ENCODE measurements at regions not wholly inside any gene's neighbourhood (a gene's known extent, or its start where the extent isn't known, plus 50 kb on each side); places are given as distances from the start of the nearest gene placed in this dataset.
A peak's percentile ranks its signal among the peaks of the same experiment; 100 is the strongest.

DNA sequence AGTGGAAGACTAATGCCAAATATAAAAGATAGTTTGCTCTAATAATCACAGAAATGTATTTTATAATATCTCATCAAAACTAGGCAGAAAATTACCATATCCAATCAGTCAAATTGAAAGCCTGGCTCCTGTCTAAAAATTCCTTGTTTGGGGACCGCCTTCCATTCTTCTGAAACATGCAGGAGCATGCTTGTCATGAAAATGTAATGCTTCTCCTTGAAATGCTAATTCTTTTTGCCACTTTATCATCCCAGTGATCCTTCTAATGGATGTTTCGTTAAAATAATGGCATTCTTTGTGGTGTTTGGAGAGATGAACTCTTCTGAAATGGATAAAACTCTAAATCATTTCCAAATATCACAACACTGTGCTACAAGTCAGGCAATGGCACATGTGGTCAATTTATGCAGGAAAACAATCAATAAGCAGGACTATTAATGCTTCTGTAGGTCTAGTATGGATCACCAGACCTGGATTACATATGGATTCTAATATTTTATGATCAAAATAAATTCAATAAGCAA is 1039.1 kb upstream of the NXPH2 start:
- DNase-seq = no peak

DNA sequence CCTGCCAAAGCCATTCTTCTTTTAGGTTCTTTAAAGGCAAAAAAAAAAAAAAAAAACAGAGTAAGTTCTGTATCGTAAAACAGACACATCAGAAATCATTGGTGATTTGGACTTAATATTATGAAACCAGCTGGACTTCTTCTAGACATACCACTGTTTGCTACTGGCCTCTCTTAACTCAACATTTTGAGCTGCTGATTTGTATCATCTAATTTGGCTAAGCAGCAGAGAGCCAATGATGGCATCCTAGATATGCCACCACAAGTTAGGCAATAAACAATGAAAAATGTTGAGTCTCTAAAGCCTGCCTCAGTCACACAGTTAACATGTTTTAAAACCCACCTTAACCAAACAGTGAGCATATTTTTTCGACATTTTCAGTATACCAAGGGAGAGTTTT is 1034.3 kb upstream of the NXPH2 start:
- no peak for DNase-seq

DNA sequence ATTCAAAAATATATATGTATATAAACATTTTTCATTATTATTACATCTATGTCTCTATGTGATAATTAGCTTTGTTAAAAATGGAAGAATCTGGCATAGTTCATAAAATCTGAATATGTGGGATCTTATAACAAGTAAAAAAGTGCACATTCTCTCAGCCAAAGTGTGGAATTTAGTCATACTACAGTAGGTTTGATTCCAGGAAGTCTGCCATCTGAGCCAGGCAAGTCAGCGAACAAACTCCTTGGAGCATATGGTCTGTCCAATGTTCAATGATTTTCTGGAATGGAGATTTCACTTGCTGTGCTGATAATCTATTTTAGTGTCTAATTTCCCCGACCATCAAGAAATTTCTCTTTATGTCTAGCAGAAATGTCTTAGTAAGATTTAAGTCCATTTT is 1033.2 kb upstream of the NXPH2 start:
- peak in 1 of 2 donors; percentile 40 for DNase-seq

DNA sequence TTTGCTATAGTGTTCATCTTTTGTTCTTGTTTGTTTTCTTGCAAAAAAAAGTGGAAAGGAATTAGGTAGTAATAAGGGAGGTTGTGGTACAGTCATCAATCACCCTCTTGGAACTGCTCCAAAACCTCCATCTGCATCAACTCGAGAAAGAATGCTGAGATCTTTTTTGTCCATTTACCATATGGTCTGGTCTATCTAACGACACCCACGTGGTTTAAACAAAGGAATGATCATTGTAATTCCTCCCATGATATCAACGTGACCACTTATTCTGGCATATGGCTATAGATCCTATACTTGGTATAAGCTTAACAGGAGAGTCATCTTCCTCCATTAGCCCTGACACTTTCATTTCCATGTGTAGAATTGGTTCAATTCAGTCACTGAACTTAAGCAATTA is 1025.3 kb upstream of the NXPH2 start:
- DNase-seq = no peak

DNA sequence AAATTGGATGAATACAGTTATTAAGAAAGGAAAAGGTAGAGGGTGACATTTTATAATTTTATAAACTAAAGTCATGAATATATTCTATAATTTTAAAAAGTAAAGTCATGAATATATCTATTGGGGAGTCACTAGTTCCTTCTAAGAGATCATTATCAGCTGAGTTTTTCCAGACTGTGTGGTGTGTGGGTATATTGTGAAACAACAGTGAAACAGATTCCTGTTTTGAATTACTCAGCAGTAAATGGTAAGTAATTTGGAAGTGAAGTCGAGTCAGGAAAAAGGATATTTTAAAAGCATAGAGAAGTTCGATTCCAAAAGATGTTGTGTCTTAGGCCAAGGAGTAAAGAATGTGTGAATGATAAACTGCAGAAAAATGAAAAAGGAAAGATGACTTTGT is 1018.2 kb upstream of the NXPH2 start:
- no peak for DNase-seq

DNA sequence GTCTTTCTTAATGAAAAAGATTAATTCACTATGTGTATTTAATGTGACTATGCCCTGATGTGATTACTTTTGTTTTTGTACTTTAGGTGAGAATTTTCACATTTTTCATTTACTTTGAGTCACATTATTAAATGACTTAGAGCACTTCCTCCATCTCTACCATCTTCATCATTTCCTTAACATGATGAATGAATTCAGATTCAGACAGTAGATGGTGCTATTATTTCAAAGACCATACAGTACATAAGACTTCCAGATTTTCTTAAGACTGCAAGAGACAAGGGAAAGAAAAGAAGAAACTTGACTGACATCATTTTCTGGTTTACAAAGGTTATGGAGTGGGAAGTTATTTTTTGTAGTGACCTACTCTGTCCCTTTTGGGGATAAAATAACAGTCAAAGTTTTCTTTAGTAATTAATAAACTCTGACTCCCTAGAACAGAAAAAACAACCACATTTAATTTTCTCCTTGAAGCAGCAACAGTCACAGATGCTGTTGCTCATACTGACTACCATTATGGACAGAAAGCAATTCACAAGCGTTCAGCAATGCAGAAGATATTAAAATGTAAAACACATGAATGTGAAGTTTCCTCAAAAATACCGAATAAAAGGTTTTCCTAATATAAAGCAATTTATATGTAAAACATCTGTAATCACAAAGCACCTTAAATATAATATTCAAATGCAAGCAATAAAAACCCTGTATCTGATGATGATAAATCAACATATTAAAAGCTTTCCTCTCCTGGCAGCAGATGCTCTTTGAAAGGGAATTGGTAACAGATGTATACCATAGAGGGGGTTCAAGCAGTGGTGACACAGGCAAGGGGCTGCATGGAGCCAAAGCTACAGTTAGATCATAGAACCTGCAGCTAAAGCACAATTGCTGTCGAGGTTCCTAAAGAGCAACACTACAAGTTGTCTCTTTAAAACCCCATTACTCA is 1010.9 kb upstream of the NXPH2 start:
- DNase-seq = peak in 1 of 2 donors; percentile 19

DNA sequence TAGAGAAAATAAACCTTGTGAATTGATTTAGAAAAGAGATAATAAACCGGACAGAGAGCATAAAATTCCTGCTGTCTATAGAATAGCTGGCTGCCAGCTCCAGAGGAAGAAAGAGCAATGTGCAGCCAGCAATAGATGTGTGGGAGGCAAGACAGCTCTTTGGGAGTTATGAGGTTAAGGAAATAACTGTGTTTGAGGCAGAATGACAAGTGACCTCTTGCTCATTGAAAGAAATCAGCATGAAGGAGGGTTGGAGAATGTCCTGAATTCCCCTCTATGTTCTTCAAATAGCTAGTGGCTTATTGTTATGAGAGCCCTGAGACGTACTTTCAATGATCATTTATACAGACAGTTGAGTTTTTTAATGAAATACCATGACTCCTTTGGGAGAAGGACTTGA is 1009.9 kb upstream of the NXPH2 start:
- no peak for DNase-seq

DNA sequence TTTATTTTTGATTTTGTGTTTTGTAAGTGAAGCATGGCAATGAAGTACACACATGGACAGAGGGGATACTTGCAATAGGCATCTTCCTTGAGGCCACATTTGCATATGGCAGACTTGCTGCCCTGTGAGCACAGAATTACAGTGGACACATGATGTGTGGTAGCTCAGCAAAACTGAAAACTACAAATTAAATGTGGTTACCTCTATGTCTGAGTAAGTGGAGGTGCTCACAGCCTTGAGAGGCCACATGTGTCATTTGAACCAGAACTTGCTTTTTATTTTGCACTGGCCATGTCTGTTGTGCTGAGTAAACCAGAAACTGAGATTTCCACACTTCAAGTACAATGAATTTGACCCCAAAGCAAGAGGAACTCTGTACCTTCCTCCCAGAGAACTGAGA is 998.5 kb upstream of the NXPH2 start:
- no peak for DNase-seq

DNA sequence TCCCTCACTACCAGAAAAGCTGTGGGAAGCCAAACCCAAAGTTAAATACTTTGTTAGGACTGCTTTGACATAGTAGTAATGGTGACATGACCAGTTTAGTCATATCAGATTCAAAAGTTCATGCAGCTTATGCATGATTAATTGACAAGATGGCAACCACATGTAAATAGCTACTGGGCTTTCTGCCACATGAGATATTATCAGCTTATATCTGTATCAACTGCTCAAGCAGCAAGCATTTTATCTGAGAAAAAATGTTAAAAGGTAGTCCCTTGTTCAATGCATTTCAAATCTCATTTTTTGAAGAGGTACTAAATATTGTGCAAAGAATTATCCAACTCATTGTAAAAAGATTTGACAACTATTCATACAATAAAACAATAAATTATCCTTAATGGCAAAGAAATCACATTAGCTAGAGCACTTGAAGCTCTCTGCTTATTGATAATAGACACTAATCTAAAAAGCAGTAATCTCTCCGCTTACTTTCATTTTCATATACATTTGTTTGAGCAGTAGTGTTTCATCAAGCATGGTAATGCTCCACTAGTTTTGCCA is 993.6 kb upstream of the NXPH2 start:
- DNase-seq = no peak

DNA sequence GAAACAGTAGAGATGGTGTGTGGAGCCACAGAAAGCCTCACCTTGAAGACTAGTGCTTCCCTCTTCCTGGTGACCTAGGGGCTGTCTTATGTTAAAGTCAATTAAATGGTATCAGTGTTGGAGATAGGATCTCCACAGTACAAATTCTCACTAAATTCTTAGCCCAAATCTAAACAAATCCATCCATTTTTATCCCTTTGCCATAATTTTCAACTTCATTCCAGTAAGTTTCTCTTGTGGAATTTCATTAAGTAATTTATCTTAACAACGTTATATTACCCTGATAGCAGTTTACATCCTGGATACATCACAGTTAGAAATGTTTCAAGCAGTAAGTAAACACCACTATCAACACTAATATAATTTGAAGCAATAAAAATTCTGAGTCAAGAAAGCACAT is 989.4 kb upstream of the NXPH2 start:
- no peak for DNase-seq

DNA sequence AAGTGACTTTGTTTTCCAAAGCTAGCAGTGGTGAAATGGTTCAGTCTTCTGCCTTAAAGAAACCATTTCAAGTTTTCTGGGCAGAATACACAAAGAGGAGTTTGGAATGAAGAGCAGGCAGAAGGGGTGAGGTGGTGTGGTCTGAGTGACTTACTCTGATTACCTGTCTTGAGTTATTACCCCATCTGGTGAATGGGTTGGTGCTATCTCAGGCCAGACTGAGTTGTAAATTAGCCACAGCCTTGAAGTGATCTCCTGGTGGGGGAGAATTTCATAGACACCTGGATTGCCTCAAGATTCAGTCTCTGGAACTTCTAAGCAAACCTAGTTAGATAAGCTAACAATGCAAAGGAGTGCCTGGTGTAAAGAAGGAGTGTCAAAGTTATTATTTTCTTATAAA is 983.5 kb upstream of the NXPH2 start:
- DNase-seq = no peak

DNA sequence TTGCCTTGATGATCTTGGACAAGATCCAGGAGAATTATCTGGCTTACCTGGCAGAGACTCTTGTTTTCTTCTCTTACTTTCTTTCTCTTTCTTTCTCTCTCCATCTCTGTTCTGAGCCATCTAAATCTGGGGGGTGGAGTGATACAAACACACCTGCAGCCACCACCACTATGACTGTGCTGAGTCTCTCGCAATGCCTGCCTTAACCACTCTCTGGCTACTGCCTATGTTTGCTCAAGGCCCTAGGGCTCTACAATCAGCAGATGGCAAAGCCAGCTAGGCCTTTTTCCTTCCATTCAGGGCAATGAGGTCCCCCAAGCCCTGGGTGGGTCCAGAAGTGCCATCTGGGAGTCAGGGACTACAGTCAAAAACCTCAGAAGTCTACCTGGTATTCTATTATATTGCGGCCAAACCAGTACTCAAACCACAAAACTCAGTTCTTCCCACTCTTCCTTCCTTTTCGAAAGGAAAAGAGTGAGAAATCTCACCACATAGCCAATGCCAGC is 978.9 kb upstream of the NXPH2 start:
- DNase-seq = no peak

DNA sequence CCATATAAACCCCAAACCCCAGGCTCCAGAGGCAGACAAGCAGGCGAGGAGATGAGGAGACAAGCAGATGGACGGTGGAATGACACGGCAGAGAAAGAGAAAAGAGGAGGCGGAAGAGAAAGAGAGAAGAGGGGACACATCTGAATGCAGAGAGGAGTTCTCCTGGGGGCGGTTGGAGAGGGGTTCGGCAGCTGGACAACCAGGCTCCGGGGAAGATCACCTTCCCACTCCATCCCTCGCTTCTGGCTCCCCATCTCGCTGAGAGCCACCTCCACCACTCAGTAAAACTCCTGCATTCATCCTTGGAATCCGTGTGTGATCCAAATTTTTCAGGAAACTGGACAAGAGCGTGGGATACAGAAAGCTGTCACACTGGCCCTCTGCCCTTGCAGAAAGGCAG is 966.7 kb upstream of the NXPH2 start:
- DNase-seq = no peak

DNA sequence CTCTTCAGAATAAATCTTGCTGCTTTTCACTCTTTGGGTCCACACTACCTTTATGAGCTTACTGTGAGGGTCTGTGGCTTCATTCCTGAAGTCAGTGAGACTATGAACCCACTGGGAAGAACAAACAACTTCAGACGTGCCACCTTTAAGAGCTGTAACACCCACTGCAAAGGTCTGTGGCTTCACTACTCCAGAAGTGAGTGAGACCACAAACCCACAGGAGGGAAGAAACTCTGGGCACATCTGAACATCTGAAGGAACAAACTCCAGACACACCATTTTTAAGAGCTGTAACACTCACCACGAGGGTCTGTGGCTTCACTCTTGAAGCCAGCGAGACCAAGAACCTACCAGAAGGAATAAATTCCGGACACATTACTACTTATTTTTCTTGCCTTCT is 964.1 kb upstream of the NXPH2 start:
- DNase-seq = no peak

DNA sequence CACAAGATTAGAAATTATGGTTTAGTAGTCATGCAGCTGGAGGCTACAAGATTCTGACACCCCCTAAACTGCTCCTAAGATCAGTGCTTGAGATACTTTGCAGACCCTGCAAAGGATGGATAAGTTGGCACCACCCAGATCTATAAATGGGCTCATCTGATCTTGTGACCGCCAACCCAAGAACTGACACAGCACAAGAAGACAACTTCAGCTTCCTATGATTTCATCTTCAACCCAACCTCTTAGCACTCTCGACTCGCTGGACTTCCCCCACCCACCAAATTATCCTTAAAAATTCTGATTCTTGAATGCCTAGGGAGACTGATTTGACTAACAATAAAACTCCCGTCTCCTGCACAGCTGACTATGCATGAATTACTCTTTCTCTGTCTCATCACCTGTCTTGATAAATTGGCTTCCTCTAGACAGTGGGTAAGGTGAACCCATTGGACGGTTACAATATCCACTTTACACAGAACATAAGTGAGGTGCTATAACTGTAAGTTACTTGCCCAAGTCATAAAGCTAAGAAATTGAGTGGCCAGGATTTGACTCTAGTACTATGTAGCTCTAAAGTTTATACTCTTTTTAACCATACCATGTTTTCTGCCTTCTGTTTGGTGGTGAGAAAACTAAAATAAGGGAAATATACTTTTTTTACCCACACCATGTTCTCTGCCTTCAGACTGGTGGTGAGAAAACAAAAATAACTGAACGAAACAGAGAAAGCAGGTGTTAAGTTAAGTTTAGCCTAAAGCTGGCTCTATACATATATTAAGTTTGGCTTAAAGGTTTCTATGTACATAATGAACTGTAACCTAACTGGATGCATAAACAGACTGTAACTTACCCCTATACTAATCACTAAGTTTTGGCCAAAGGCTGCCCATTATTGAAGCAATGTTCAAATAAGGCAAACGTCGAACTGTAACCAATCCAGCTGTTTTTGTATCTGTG is 962.3 kb upstream of the NXPH2 start:
- no peak for DNase-seq

DNA sequence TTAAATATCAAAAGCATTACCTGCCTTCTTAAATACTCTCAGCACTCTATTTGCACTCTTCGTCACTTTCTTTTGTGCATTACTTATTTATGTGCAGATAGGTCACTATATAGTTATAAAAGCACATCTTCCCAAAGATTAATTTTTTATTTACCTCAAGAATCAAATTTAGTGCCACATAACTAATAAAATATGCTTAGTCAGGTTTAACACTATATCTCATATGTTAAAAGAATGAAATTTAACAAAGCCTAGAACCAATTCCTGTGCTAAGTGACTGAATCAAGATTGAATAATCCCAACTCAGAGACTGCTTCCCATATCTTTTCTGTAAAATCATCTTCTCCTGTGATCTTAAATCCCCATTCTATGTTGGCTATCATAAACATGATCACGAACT is 957.5 kb upstream of the NXPH2 start:
- DNase-seq = no peak

DNA sequence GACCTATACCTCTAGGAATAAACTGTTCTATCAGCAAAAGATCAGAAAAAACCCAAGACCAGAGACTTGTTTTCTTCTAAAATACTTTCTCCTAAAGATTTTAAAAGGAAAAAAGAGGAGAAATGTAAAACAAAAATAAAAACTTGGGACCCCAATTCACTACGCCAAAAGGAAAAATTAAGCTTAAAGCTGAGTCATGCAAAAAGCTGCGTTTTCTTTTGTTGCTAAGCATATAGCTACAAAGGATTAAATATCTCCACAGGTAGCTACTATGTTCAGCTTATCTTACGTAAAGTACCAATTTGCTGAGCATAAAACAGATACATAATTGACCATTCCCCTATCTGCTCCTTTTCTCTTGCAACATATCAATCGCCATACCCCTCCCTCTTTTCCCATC is 950.0 kb upstream of the NXPH2 start:
- DNase-seq = no peak

DNA sequence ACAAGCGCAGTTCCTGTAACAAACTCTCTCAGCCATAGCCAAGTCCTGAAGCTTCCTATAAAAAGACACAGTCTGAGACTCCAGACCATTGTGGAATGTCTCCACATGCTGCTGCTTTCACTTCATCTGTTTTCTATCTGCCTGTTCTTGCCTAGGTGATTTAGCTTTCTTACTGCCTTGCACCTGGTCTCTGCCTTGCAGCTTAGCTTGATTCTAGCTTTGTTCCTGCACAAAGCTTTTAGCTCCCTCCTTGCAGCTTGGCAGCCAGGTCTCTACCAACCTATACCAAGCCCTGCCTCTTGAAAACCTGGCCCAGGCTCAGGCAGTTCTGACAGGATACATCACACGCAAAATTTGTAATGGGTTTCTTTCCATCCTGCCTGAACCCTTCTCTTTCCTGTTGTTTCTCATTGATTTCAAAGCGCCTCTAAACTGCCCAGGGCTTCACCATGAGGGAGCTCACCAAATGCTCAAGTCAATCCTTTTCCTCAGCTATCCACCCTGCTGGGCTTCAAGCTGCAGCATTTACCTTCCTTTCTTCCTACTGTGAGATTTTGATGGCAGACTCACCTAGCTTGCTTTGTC is 941.3 kb upstream of the NXPH2 start:
- peak in 1 of 2 donors; percentile 17 for DNase-seq

DNA sequence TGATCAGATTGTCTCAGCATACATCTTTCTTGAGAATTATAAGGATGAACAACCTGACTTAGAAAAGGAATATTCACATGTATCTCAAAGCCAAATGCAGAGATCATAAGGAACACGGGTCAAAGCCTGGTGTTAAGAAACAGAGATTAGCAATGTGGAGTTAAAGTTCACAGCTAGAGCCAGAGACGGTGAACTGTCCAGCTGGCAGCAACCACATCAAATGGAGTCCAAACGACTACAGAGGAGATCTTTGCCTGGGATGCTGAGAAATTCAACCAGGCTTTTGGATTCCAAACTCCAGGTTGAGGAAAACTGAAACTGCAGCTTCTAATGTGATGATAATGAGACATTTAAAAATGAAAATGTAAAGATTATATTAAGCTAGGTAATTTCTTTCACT is 939.9 kb upstream of the NXPH2 start:
- no peak for DNase-seq

DNA sequence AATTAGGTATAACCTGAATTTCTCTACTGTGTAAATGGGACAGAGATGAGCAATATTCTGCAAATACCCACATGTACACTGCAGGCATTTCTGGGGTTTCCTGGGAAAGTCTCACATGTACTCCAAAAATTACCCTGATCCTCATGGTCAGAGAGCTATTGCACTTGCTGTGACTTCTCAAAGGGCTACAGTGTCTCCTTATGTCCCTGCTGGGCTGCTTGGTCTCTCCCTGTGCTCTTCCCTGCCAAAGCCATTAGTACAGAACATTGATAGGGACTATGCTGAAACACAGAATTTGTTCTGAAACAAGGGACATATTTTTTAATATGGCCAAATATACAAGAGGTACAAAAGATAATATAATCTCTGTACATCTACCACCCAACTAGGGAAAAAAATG is 924.4 kb upstream of the NXPH2 start:
- no peak for DNase-seq

DNA sequence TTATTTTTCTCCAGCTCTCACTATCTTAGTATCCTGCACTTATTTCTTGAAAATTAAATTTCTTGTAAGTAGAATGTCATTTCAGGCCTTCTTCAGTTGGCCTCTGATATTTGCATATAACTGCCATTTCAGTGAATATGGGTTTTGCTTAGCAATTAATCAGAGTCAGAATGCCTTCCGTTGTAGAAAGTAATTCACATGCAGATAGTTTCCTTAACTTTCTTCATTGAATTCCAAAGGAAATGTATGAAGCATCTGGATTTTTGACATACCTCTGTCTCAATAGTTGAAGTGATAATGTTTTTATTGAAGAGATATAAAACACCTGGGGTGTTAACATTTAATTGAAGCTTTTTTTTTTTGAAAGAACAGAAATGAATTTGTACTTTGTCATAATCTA is 914.1 kb upstream of the NXPH2 start:
- no peak for DNase-seq

DNA sequence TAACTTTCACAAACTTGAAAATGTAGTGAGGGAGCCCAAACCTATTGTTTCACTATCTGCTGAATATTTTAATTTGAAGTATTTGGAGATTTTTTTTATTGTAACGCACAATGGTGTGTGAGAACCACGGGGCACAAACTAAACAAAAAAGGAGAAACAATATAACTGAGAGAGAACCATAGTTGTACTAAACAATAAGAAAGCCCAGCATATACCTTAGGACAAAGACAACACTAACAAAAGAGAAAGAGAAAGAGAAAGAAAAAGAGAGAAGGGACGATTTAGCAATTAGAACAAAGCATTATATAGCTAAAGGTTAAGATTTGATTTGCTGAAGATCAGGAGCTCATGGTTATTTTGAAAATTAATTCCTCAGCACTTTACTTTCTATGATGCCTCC is 906.0 kb upstream of the NXPH2 start:
- no peak for DNase-seq

All from hippocampal formation (tissue), 2 donors.